Glutamatergic neuron (in vitro differentiated cells): ENCODE measurements at regions not wholly inside any gene's neighbourhood (a gene's known extent, or its start where the extent isn't known, plus 50 kb on each side); places are given as distances from the start of the nearest gene placed in this dataset.

ENCODE experiments used
- DNase-seq: peaks from one replicate; pipeline ENCODE4 v3.0.0; 2022
- H3K27ac Mint-ChIP-seq: one replicate; pipeline ENCODE4 v1.8.0; 2020; ENCODE audit warnings: mild to moderate bottlenecking, mixed read lengths, inconsistent platforms; ENCODE audit not compliant: unreplicated experiment
- H3K27me3 Mint-ChIP-seq: one replicate; pipeline ENCODE4 v1.8.0; 2020; ENCODE audit warnings: mild to moderate bottlenecking, moderate library complexity, mixed read lengths, inconsistent platforms; ENCODE audit not compliant: unreplicated experiment
- H3K36me3 Mint-ChIP-seq: one replicate; pipeline ENCODE4 v1.8.0; 2020; ENCODE audit warnings: mild to moderate bottlenecking, mixed read lengths, inconsistent platforms; ENCODE audit not compliant: unreplicated experiment
- H3K4me1 Mint-ChIP-seq: one replicate; pipeline ENCODE4 v1.8.0; 2020; ENCODE audit warnings: mild to moderate bottlenecking, low read depth, mixed read lengths, inconsistent platforms; ENCODE audit not compliant: unreplicated experiment
- H3K4me3 Mint-ChIP-seq: one replicate; pipeline ENCODE4 v1.8.0; 2020; ENCODE audit warnings: mild to moderate bottlenecking, mixed read lengths, inconsistent platforms; ENCODE audit not compliant: unreplicated experiment
- H3K9me3 Mint-ChIP-seq: one replicate; pipeline ENCODE4 v1.8.0; 2020; ENCODE audit warnings: mild to moderate bottlenecking, moderate library complexity, mixed read lengths, inconsistent platforms; ENCODE audit not compliant: unreplicated experiment
- CTCF ChIP-seq: fragments of 200-600 bp; sonication (generic); IDR thresholded peaks from one replicate; pipeline ENCODE4 v1.5.0; 2021; ENCODE audit not compliant: partially characterized antibody, unreplicated experiment

- H3K4me1 Mint-ChIP-seq, result no peaks in the 10 kb centered on the region
- no peak overlapping the region for H3K27ac Mint-ChIP-seq
- no peaks in the 10 kb centered on the region for H3K36me3 Mint-ChIP-seq
- no peak for TF ChIP-seq CTCF
- no peak for DNase-seq
- peaks cover 2% of the 10 kb centered on the region for H3K27me3 Mint-ChIP-seq
- H3K9me3 Mint-ChIP-seq, result no peaks in the 10 kb centered on the region
- H3K4me3 Mint-ChIP-seq, result no peak overlapping the region
Observed at GRCh38 chr2:186187854-186188253, 298.2 kb upstream of the ZC3H15 start.

- no peaks in the 10 kb centered on the region for H3K9me3 Mint-ChIP-seq
- DNase-seq, result no peak
- TF ChIP-seq CTCF, result no peak
- H3K4me3 Mint-ChIP-seq, result no peak overlapping the region
- H3K27ac Mint-ChIP-seq, result no peak overlapping the region
- H3K27me3 Mint-ChIP-seq, result peaks cover 2% of the 10 kb centered on the region
- no peaks in the 10 kb centered on the region for H3K4me1 Mint-ChIP-seq
- H3K36me3 Mint-ChIP-seq, result no peaks in the 10 kb centered on the region
Observed at GRCh38 chr2:186189816-186190215, 296.2 kb upstream of the ZC3H15 start.

- H3K9me3 Mint-ChIP-seq, result no peaks in the 10 kb centered on the region
- no peak overlapping the region for H3K4me3 Mint-ChIP-seq
- H3K27ac Mint-ChIP-seq, result no peak overlapping the region
- H3K27me3 Mint-ChIP-seq, result no peaks in the 10 kb centered on the region
- peaks cover 2% of the 10 kb centered on the region for H3K4me1 Mint-ChIP-seq
- no peaks in the 10 kb centered on the region for H3K36me3 Mint-ChIP-seq
- TF ChIP-seq CTCF, result no peak
- DNase-seq, result no peak
Observed at GRCh38 chr2:186195696-186196095, 290.4 kb upstream of the ZC3H15 start.

GRCh38 chr2:186197955-186198354 is 288.1 kb upstream of the ZC3H15 start:
- no peak for TF ChIP-seq CTCF
- Mint-ChIP-seq H3K27ac (no peak overlapping the region), H3K27me3 (peaks cover 2% of the 10 kb centered on the region), H3K9me3 (no peaks in the 10 kb centered on the region), H3K36me3 (no peaks in the 10 kb centered on the region), H3K4me1 (peaks cover 2% of the 10 kb centered on the region), H3K4me3 (no peak overlapping the region)
- no peak for DNase-seq

GRCh38 chr2:186199029-186199428 is 287.0 kb upstream of the ZC3H15 start:
- no peaks in the 10 kb centered on the region for H3K36me3 Mint-ChIP-seq
- peaks cover 2% of the 10 kb centered on the region for H3K4me1 Mint-ChIP-seq
- no peak for DNase-seq

More at GRCh38 chr2:186199029-186199428, 287.0 kb upstream of the ZC3H15 start:
- Mint-ChIP-seq H3K9me3 (no peaks in the 10 kb centered on the region), H3K27ac (no peak overlapping the region), H3K4me3 (no peak overlapping the region), H3K27me3 (peaks cover 2% of the 10 kb centered on the region)
- no peak for TF ChIP-seq CTCF
